HG02981 (cell line): ENCODE measurements at regions not wholly inside any gene's neighbourhood (a gene's known extent, or its start where the extent isn't known, plus 50 kb on each side); places are given as distances from the start of the nearest gene placed in this dataset.

Experiments
- ATAC-seq: cut with Tn5 transposase; IDR thresholded peaks from one replicate; pipeline ENCODE4 v1.9.1; 2021; ENCODE audit warnings: mild to moderate bottlenecking, moderate library complexity; ENCODE audit not compliant: unreplicated experiment

- ATAC-seq, result no peak
Observed at GRCh38 chr21:38651570-38651969, 153.3 kb upstream of the ERG start.

- ATAC-seq, result no peak
Observed at GRCh38 chr21:38652396-38652795, 153.3 kb upstream of the ETS2 start.

GRCh38 chr21:38654580-38654979 lies 151.1 kb upstream of the ETS2 start:
- ATAC-seq, result no peak

GRCh38 chr21:38658511-38658910 lies 147.2 kb upstream of the ETS2 start:
- ATAC-seq, result no peak

GRCh38 chr21:38659936-38660332 lies 145.8 kb upstream of the ETS2 start:
- ATAC-seq, result no peak

- ATAC-seq, result no peak
Observed at GRCh38 chr21:38660333-38661196, 145.2 kb upstream of the ETS2 start.

- no peak for ATAC-seq
Observed at GRCh38 chr21:38661197-38661871, 144.4 kb upstream of the ETS2 start.

GRCh38 chr21:38661889-38662568 lies 143.7 kb upstream of the ETS2 start:
- no peak for ATAC-seq

- no peak for ATAC-seq
Observed at GRCh38 chr21:38663282-38663681, 142.4 kb upstream of the ETS2 start.

GRCh38 chr21:38664315-38664714 lies 141.4 kb upstream of the ETS2 start:
- ATAC-seq, result no peak

GRCh38 chr21:38664841-38665240 lies 140.9 kb upstream of the ETS2 start:
- ATAC-seq, result no peak

- no peak for ATAC-seq
Observed at GRCh38 chr21:38667291-38667870, 138.3 kb upstream of the ETS2 start.

GRCh38 chr21:38668067-38668466 lies 137.7 kb upstream of the ETS2 start:
- ATAC-seq, result no peak

GRCh38 chr21:38668541-38668940 lies 137.2 kb upstream of the ETS2 start:
- no peak for ATAC-seq

- no peak for ATAC-seq
Observed at GRCh38 chr21:38669186-38669585, 136.5 kb upstream of the ETS2 start.

- no peak for ATAC-seq
Observed at GRCh38 chr21:38670861-38671260, 134.9 kb upstream of the ETS2 start.

- ATAC-seq, result no peak
Observed at GRCh38 chr21:38671773-38672172, 134.0 kb upstream of the ETS2 start.

GRCh38 chr21:38675182-38675824 lies 130.4 kb upstream of the ETS2 start:
- ATAC-seq, result no peak

- no peak for ATAC-seq
Observed at GRCh38 chr21:38678827-38679226, 126.9 kb upstream of the ETS2 start.

GRCh38 chr21:38679534-38679933 lies 126.2 kb upstream of the ETS2 start:
- peak; percentile 72 for ATAC-seq

GRCh38 chr21:38680401-38680800 lies 125.3 kb upstream of the ETS2 start:
- no peak for ATAC-seq
